Neural progenitor cell (in vitro differentiated cells): ENCODE measurements at regions not wholly inside any gene's neighbourhood (a gene's known extent, or its start where the extent isn't known, plus 50 kb on each side); places are given as distances from the start of the nearest gene placed in this dataset.

Experiments
- DNase-seq: peaks from one replicate; pipeline ENCODE4 v3.0.0-alpha.2; 2016; ENCODE audit warnings: low spot score
- H2AFZ ChIP-seq: fragments of 200-600 bp; sonication (generic); replicated peaks from 2 replicates; pipeline ENCODE4 v1.6.1; 2016; ENCODE audit warnings: antibody characterized with exemption
- H3F3A ChIP-seq: fragments of 200-600 bp; sonication (generic); 2 replicates; pipeline ENCODE4 v1.6.1; 2016; ENCODE audit warnings: antibody characterized with exemption, low read depth
- H3K27ac ChIP-seq: fragments of 200-600 bp; sonication (generic); 2 replicates; pipeline ENCODE4 v1.5.1; 2016; ENCODE audit warnings: mild to moderate bottlenecking
- H3K27me3 ChIP-seq: fragments of 200-600 bp; sonication (generic); 2 replicates; pipeline ENCODE4 v1.6.1; 2016; ENCODE audit warnings: mild to moderate bottlenecking, moderate library complexity
- H3K36me3 ChIP-seq: fragments of 200-600 bp; sonication (generic); 2 replicates; pipeline ENCODE4 v1.5.1; 2016
- H3K4me1 ChIP-seq: fragments of 200-600 bp; sonication (generic); 2 replicates; pipeline ENCODE4 v1.6.1; 2016; ENCODE audit warnings: mixed run types
- H3K4me2 ChIP-seq: fragments of 200-600 bp; sonication (generic); 2 replicates; pipeline ENCODE4 v1.6.1; 2016
- H3K4me3 ChIP-seq: fragments of 200-600 bp; sonication (generic); 2 replicates; pipeline ENCODE4 v1.5.1; 2016
- H3K79me2 ChIP-seq: fragments of 200-600 bp; sonication (generic); 2 replicates; pipeline ENCODE4 v1.6.1; 2016; ENCODE audit warnings: low read depth
- H3K9ac ChIP-seq: fragments of 200-600 bp; sonication (generic); 2 replicates; pipeline ENCODE4 v1.6.1; 2016
- H3K9me3 ChIP-seq: fragments of 200-600 bp; sonication (generic); 2 replicates; pipeline ENCODE4 v1.5.1; 2016; ENCODE audit warnings: low read depth
- H4K20me1 ChIP-seq: fragments of 200-600 bp; sonication (generic); 2 replicates; pipeline ENCODE4 v1.6.1; 2016; ENCODE audit warnings: low read depth
- H3K27ac Mint-ChIP-seq: 3 replicates; pipeline ENCODE4 v1.8.0; 2021; ENCODE audit warnings: mixed read lengths
- H3K27me3 Mint-ChIP-seq: 2 replicates; pipeline ENCODE4 v1.8.0; 2022; ENCODE audit warnings: low read depth, mild to moderate bottlenecking, inconsistent platforms, moderate library complexity, mixed read lengths; ENCODE audit not compliant: insufficient read depth
- H3K36me3 Mint-ChIP-seq: 3 replicates; pipeline ENCODE4 v1.8.0; 2021; ENCODE audit warnings: mixed read lengths
- H3K4me1 Mint-ChIP-seq: 3 replicates; pipeline ENCODE4 v1.8.0; 2021; ENCODE audit warnings: mixed read lengths
- H3K4me3 Mint-ChIP-seq: 3 replicates; pipeline ENCODE4 v1.8.0; 2021; ENCODE audit warnings: mild to moderate bottlenecking, moderate library complexity, mixed read lengths
- H3K9me3 Mint-ChIP-seq: 3 replicates; pipeline ENCODE4 v1.8.0; 2020; ENCODE audit warnings: mixed read lengths
- EZH2 ChIP-seq: fragments of 200-600 bp; sonication (generic); IDR thresholded peaks from 2 replicates; pipeline ENCODE4 v1.6.1; 2017; ENCODE audit warnings: antibody characterized with exemption, mild to moderate bottlenecking, moderate library complexity
- EZH2phosphoT487 ChIP-seq: fragments of 200-600 bp; sonication (generic); IDR thresholded peaks from 2 replicates; pipeline ENCODE4 v1.6.1; 2017; ENCODE audit warnings: antibody characterized with exemption
- TF ChIP-seq, protein P1 (sequence below): fragments of 200-600 bp; sonication (generic); IDR thresholded peaks from 2 replicates; pipeline ENCODE4 v1.5.1; 2017; ENCODE audit warnings: antibody characterized with exemption, mild to moderate bottlenecking

DNA sequence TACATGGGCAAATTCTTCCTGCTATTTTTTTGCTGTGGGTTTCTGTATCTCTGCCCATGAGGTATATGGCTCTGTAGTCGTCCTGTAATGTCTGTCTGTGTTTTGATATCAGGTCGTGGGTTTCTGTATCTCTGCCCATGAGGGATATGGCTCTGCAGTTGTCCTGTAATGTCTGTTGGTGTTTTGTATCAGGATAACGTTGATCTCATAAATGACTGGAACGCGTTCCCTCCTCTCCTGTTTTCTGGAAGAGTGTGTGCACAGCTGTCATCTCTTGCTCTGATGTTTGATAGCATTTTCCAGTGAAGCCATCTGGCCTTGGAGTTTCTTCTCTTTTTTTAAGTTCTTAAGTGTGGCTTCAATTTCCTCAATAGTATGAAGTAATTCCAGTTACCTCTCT lies 57.2 kb downstream of the SOX1 start:
- no peak overlapping the region for H3K4me3 Mint-ChIP-seq
- Histone ChIP-seq H3K4me2 (peak overlapping the region; percentile 27), H3K4me3 (no peak overlapping the region)

DNA sequence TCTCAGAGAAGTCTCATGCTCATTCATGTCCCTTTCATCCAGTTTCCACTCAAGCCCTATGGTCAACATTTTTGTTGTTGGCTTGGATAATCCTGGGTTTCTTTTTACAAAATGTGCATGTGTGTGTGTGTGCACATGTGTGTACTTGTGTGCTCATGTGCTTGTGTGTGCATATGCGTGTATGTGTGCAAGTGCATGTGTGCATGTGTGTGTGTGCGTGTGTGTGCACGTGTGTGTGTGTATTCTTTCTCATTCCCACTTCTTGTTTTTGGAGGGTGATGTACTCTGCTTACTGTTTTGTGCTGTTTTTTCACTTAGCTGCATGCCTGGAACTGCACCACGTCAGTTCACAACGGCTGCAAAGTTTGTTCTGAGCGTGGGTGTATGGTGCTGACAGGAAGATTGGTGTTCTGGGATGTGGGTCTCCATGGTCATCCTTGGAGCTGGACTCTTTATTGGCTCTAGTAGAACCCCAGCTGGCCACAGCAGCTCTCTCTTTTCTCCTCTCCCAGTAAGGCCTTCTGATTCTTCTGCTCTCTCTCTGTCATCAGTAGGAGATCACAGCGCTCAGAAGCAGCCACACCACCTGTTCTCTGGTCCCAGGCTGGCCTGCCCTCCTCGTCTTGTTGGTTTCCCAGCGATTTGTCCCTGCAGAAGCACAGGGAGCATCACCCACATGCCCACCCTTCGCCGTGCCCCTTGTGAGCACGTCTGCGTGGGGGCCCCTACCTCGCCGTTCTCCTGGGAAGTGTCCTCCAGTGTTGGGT lies 60.8 kb downstream of the SOX1 start:
- Histone ChIP-seq H3K4me2 (no peak overlapping the region), H3K4me3 (no peak overlapping the region), H3K9ac (no peak overlapping the region), H3K27me3 (no peaks in the 10 kb centered on the region), H3K27ac (no peak overlapping the region), H3K79me2 (no peaks in the 10 kb centered on the region), H2AFZ (no peak overlapping the region), H3K9me3 (no peaks in the 10 kb centered on the region), H3K36me3 (no peaks in the 10 kb centered on the region), H3F3A (no peaks in the 10 kb centered on the region), H3K4me1 (peaks cover 16% of the 10 kb centered on the region), H4K20me1 (no peaks in the 10 kb centered on the region)
- DNase-seq, result no peak
- Mint-ChIP-seq H3K4me1 (peaks cover 22% of the 10 kb centered on the region), H3K9me3 (peaks cover 20% of the 10 kb centered on the region), H3K27me3 (no peaks in the 10 kb centered on the region), H3K4me3 (no peak overlapping the region), H3K36me3 (peaks cover 1% of the 10 kb centered on the region), H3K27ac (no peak overlapping the region)
- TF ChIP-seq, protein P1, sequence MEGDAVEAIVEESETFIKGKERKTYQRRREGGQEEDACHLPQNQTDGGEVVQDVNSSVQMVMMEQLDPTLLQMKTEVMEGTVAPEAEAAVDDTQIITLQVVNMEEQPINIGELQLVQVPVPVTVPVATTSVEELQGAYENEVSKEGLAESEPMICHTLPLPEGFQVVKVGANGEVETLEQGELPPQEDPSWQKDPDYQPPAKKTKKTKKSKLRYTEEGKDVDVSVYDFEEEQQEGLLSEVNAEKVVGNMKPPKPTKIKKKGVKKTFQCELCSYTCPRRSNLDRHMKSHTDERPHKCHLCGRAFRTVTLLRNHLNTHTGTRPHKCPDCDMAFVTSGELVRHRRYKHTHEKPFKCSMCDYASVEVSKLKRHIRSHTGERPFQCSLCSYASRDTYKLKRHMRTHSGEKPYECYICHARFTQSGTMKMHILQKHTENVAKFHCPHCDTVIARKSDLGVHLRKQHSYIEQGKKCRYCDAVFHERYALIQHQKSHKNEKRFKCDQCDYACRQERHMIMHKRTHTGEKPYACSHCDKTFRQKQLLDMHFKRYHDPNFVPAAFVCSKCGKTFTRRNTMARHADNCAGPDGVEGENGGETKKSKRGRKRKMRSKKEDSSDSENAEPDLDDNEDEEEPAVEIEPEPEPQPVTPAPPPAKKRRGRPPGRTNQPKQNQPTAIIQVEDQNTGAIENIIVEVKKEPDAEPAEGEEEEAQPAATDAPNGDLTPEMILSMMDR, result no peak
- TF ChIP-seq EZH2phosphoT487, result no peak
- TF ChIP-seq EZH2, result no peak

More for the DNA sequence above, 57.2 kb downstream of the SOX1 start:
- Histone ChIP-seq H3F3A (no peaks in the 10 kb centered on the region), H3K27me3 (no peaks in the 10 kb centered on the region), H3K27ac (no peak overlapping the region), H3K9me3 (no peaks in the 10 kb centered on the region), H2AFZ (peak overlapping the region; percentile 22), H3K36me3 (no peaks in the 10 kb centered on the region), H4K20me1 (no peaks in the 10 kb centered on the region), H3K9ac (no peak overlapping the region), H3K79me2 (no peaks in the 10 kb centered on the region), H3K4me1 (peaks cover 26% of the 10 kb centered on the region)
- peaks cover 30% of the 10 kb centered on the region for H3K4me1 Mint-ChIP-seq
- DNase-seq, result no peak
- peaks cover 1% of the 10 kb centered on the region for H3K36me3 Mint-ChIP-seq
- H3K9me3 Mint-ChIP-seq, result peaks cover 20% of the 10 kb centered on the region
- TF ChIP-seq EZH2 (no peak), EZH2phosphoT487 (no peak)
- TF ChIP-seq, protein P1, result no peak
- no peak overlapping the region for H3K27ac Mint-ChIP-seq
- peaks cover 2% of the 10 kb centered on the region for H3K27me3 Mint-ChIP-seq

- peaks cover 17% of the 10 kb centered on the region for H3K9me3 Mint-ChIP-seq
- Histone ChIP-seq H4K20me1 (no peaks in the 10 kb centered on the region), H3K4me2 (no peak overlapping the region), H3K27ac (no peak overlapping the region), H3K4me3 (no peak overlapping the region), H3K9ac (no peak overlapping the region), H3K27me3 (no peaks in the 10 kb centered on the region), H3F3A (no peaks in the 10 kb centered on the region), H3K4me1 (peaks cover 16% of the 10 kb centered on the region), H3K36me3 (no peaks in the 10 kb centered on the region), H2AFZ (no peak overlapping the region), H3K79me2 (no peaks in the 10 kb centered on the region), H3K9me3 (no peaks in the 10 kb centered on the region)
- TF ChIP-seq, protein P1, result no peak
- TF ChIP-seq EZH2, result no peak
- no peak for TF ChIP-seq EZH2phosphoT487
- H3K4me3 Mint-ChIP-seq, result no peak overlapping the region
- no peaks in the 10 kb centered on the region for H3K27me3 Mint-ChIP-seq
- H3K4me1 Mint-ChIP-seq, result peaks cover 22% of the 10 kb centered on the region
- no peak overlapping the region for H3K27ac Mint-ChIP-seq
- no peak for DNase-seq
- peaks cover 1% of the 10 kb centered on the region for H3K36me3 Mint-ChIP-seq
Measured at GRCh38 chr13:112128331-112128610, 61.3 kb downstream of the SOX1 start.
